HepG2 (cell line): ENCODE measurements at regions not wholly inside any gene's neighbourhood (a gene's known extent, or its start where the extent isn't known, plus 50 kb on each side); places are given as distances from the start of the nearest gene placed in this dataset.

Experiments
- CBX5 ChIP-seq: sonication (generic); formaldehyde crosslinking; IDR thresholded peaks from 2 replicates; pipeline ENCODE4 v1.4.0; 2020; ENCODE audit warnings: missing genetic modification reagents, borderline replicate concordance
- CCAR2 ChIP-seq: fragments of 200-400 bp; formaldehyde crosslinking; optimal IDR thresholded peaks from 2 replicates; pipeline ENCODE3; 2018; ENCODE audit warnings: low read depth, mild to moderate bottlenecking, low read length, moderate library complexity
- CHD4 ChIP-seq: fragments of 200-600 bp; sonication (generic); IDR thresholded peaks from 2 replicates; pipeline ENCODE4 v1.7.0; 2017; ENCODE audit warnings: mild to moderate bottlenecking, low read length, borderline replicate concordance
- KAT2B ChIP-seq: fragments of 150-350 bp; IDR thresholded peaks from 2 replicates; pipeline ENCODE4 v1.6.1; 2014; ENCODE audit warnings: low read depth, low read length, borderline replicate concordance
- MLXIP ChIP-seq: sonication (generic); formaldehyde crosslinking; IDR thresholded peaks from 2 replicates; pipeline ENCODE4 v1.9.0; 2021; ENCODE audit warnings: missing genetic modification reagents, borderline replicate concordance
- MTF1 ChIP-seq: sonication (generic); formaldehyde crosslinking; IDR thresholded peaks from 2 replicates; pipeline ENCODE4 v1.5.0; 2020; ENCODE audit warnings: missing genetic modification reagents
- PLSCR1 ChIP-seq: sonication (generic); formaldehyde crosslinking; IDR thresholded peaks from 2 replicates; pipeline ENCODE4 v1.5.0; 2020; ENCODE audit warnings: missing genetic modification reagents, mild to moderate bottlenecking, borderline replicate concordance
- SNAPC4 ChIP-seq: sonication (generic); formaldehyde crosslinking; IDR thresholded peaks from 2 replicates; pipeline ENCODE4 v1.4.0; 2020; ENCODE audit warnings: mild to moderate bottlenecking, missing genetic modification reagents
- ZNF230 ChIP-seq: sonication (generic); formaldehyde crosslinking; IDR thresholded peaks from 2 replicates; pipeline ENCODE4 v1.4.0; 2020; ENCODE audit warnings: mild to moderate bottlenecking, missing genetic modification reagents
- ZNF580 ChIP-seq: IDR thresholded peaks from 2 replicates; pipeline ENCODE4 v1.6.1; 2016; ENCODE audit warnings: low read depth, borderline replicate concordance
- ZNF709 ChIP-seq: sonication (generic); formaldehyde crosslinking; IDR thresholded peaks from 2 replicates; pipeline ENCODE4 v1.5.0; 2020; ENCODE audit warnings: mild to moderate bottlenecking, missing genetic modification reagents

GRCh38 chr10:113415246-113415645, 137.6 kb upstream of the HABP2 start (continued):
- TF ChIP-seq CBX5 (CRISPR knock-in tag), result no peak
- TF ChIP-seq MLXIP (CRISPR knock-in tag), result no peak
- TF ChIP-seq PLSCR1 (CRISPR knock-in tag), result no peak
- no peak for TF ChIP-seq SNAPC4 (CRISPR knock-in tag)
- no peak for TF ChIP-seq CHD4
- TF ChIP-seq ZNF709 (CRISPR knock-in tag), result no peak
- TF ChIP-seq MTF1, result no peak
- TF ChIP-seq ZNF580 (CRISPR knock-in tag), result no peak
- no peak for TF ChIP-seq KAT2B
- no peak for TF ChIP-seq CCAR2
- no peak for TF ChIP-seq ZNF230 (CRISPR knock-in tag)
